Adrenal gland (tissue), 9 donors: ENCODE measurements at regions not wholly inside any gene's neighbourhood (a gene's known extent, or its start where the extent isn't known, plus 50 kb on each side); places are given as distances from the start of the nearest gene placed in this dataset.

Experiments used
- DNase-seq, 7 donors: peaks; one replicate each; pipeline ENCODE4 v3.0.0-alpha.2; 2019 to 2020
- H3K27ac ChIP-seq, 5 donors: fragments of 200-600 bp; sonication (generic) in 4 of 5; 1 replicate in 3 of 5; 2 replicates in 2 of 5; pipeline versions ENCODE4 v1.5.1 to v1.8.0; 2016 to 2020; ENCODE audit warnings: mild to moderate bottlenecking in 1 of 5
- H3K27me3 ChIP-seq: fragments of 200-600 bp; 2 replicates; pipeline ENCODE4 v1.8.0; 2021
- H3K36me3 ChIP-seq, 2 donors: fragments of 200-600 bp; replicated peaks in 1 of 2; 1 replicate in 1 of 2; 2 replicates in 1 of 2; pipeline versions ENCODE4 v1.5.1 to v1.8.0; 2018 to 2022
- H3K4me1 ChIP-seq, 2 donors: fragments of 200-600 bp; replicated peaks in 1 of 2; 1 replicate in 1 of 2; 2 replicates in 1 of 2; pipeline versions ENCODE4 v1.5.1 to v1.8.0; 2018 to 2021
- H3K4me3 ChIP-seq, 4 donors: fragments of 200-600 bp; sonication (generic) in 3 of 4; one replicate each; pipeline ENCODE4 v1.5.1; 2016 to 2018
- H3K9me3 ChIP-seq, 3 donors: fragments of 200-600 bp; sonication (generic) in 1 of 3; replicated peaks in 1 of 3; 1 replicate in 2 of 3; 2 replicates in 1 of 3; pipeline versions ENCODE4 v1.5.1 to v1.8.0; 2016 to 2021
- CTCF ChIP-seq, 6 experiments: fragments of 450-650 bp in 4 of 6; fragments of 200-600 bp in 2 of 6; sonication (generic) in 1 of 6; IDR thresholded peaks; 1 replicate in 5 of 6; 2 replicates in 1 of 6; pipeline versions ENCODE4 v1.5.1 to v1.8.0; 2016 to 2021; ENCODE audit warnings: antibody characterized with exemption in 6 of 6, mild to moderate bottlenecking in 2 of 6, moderate library complexity in 1 of 6
- POLR2A ChIP-seq, 2 donors: fragments of 450-650 bp; IDR thresholded peaks; one replicate each; pipeline ENCODE4 v1.6.1; 2017; ENCODE audit warnings: antibody characterized with exemption in 2 of 2, mild to moderate bottlenecking in 2 of 2, moderate library complexity in 1 of 2
- WGBS, 4 donors: extraction: QIAGEN DNeasy Blood & Tissue Kit in 2 of 4; methylation state at CpG; one replicate each; pipeline versions ENCODE4 v1.1.5 to v1.1.7; 2013 to 2017; 5-methylcytosine and 5-hydroxymethylcytosine counted together
- intact Hi-C, 2 donors: fragments of 100-400 bp; cut with DNase I; formaldehyde crosslinking; loops; one replicate each; pipeline versions ENCODE4 v1.14.1 to v1.15.0; 2022 to 2023
- donor health status: healthy with polysubstance abuse.
- donor health status: Bipolar disorder and iron deficiency.
- donor health status: DM: yes; HTN: yes; CAD: no.
- donor health status: DM: no; HTN: no; CAD: no.
- donor health status: DM: no; HTN: no; CAD: no.

- Histone ChIP-seq H3K27me3 (no peaks in the 10 kb centered on the region), H3K9me3 (no peaks in the 10 kb centered on the region), H3K4me1 (no peaks in the 10 kb centered on the region), H3K36me3 (no peaks in the 10 kb centered on the region), H3K4me3 (no peak overlapping the region), H3K27ac (no peak overlapping the region)
- DNase-seq = no peak
- 90 to 93% (median 92%) methylated on average over 13 to 17 of the region's 17 CpGs for WGBS, 4 donors
- intact Hi-C loops = no loop called here
- no peak for TF ChIP-seq POLR2A (IDR thresholded peaks at IDR 0.05)
- TF ChIP-seq CTCF (IDR thresholded peaks at IDR 0.05) = no peak
Measured at GRCh38 chr2:239765076-239765845, 259.9 kb downstream of the NDUFA10 start.

GRCh38 chr2:239763433-239764097 lies 261.6 kb downstream of the NDUFA10 start:
- peak in 1 of 7 donors; percentile 11 for DNase-seq
- Histone ChIP-seq H3K9me3 (no peaks in the 10 kb centered on the region), H3K27me3 (no peaks in the 10 kb centered on the region), H3K27ac (no peak overlapping the region), H3K4me1 (no peaks in the 10 kb centered on the region), H3K4me3 (no peak overlapping the region), H3K36me3 (no peaks in the 10 kb centered on the region)
- intact Hi-C loops = no loop called here
- TF ChIP-seq CTCF (IDR thresholded peaks at IDR 0.05) (no peak), POLR2A (IDR thresholded peaks at IDR 0.05) (no peak)
- WGBS, 4 donors = 87 to 91% (median 89%) methylated on average over 13 of the region's 13 CpGs

GRCh38 chr2:239762655-239763269 lies 262.4 kb downstream of the NDUFA10 start:
- H3K27ac ChIP-seq = no peak overlapping the region
- peak in 6 of 7 donors; percentile 33 to 64 (median 50) for DNase-seq
- WGBS, 4 donors = 69 to 81% (median 79%) methylated on average over 14 of the region's 14 CpGs

More at GRCh38 chr2:239762655-239763269, 262.4 kb downstream of the NDUFA10 start:
- no peaks in the 10 kb centered on the region for H3K27me3 ChIP-seq
- no peaks in the 10 kb centered on the region for H3K4me1 ChIP-seq
- H3K4me3 ChIP-seq = no peak overlapping the region
- intact Hi-C loops = no loop called here
- H3K9me3 ChIP-seq = no peaks in the 10 kb centered on the region
- TF ChIP-seq CTCF (IDR thresholded peaks at IDR 0.05) = no peak
- TF ChIP-seq POLR2A (IDR thresholded peaks at IDR 0.05) = no peak
- H3K36me3 ChIP-seq = no peaks in the 10 kb centered on the region
